Thoracic aorta (tissue), 2 donors: ENCODE measurements at regions not wholly inside any gene's neighbourhood (a gene's known extent, or its start where the extent isn't known, plus 50 kb on each side); places are given as distances from the start of the nearest gene placed in this dataset.

Experiments used
- ATAC-seq: fragments of 150-250 bp; one replicate; pipeline ENCODE4 v1.8.0; 2017; ENCODE audit warnings: low read depth; ENCODE audit not compliant: insufficient number of reproducible peaks, low FRiP score
- DNase-seq: peaks from one replicate; pipeline ENCODE4 v3.0.0-alpha.2; 2020; ENCODE audit warnings: low spot score
- H3K27ac ChIP-seq, 2 donors: fragments of 200-600 bp; sonication (generic); 1 replicate in 1 of 2; 2 replicates in 1 of 2; pipeline ENCODE4 v1.5.1; 2016; ENCODE audit warnings: mild to moderate bottlenecking in 2 of 2, moderate library complexity in 2 of 2
- H3K27me3 ChIP-seq: fragments of 200-600 bp; sonication (generic); replicated peaks from 2 replicates; pipeline ENCODE4 v1.6.0; 2016; ENCODE audit warnings: mild to moderate bottlenecking; ENCODE audit not compliant: insufficient read depth
- H3K36me3 ChIP-seq: fragments of 200-600 bp; sonication (generic); one replicate; pipeline ENCODE4 v1.5.1; 2016
- H3K4me1 ChIP-seq, 2 donors: fragments of 200-600 bp; sonication (generic); 1 replicate in 1 of 2; 2 replicates in 1 of 2; pipeline versions ENCODE4 v1.5.1 to v1.6.0; 2016; ENCODE audit warnings: low read depth in 2 of 2, mild to moderate bottlenecking in 1 of 2; ENCODE audit not compliant: control insufficient read depth in 1 of 2
- H3K4me3 ChIP-seq: fragments of 200-600 bp; sonication (generic); 2 replicates; pipeline ENCODE4 v1.5.1; 2016; ENCODE audit warnings: mild to moderate bottlenecking
- H3K9me3 ChIP-seq: fragments of 200-600 bp; sonication (generic); 2 replicates; pipeline ENCODE4 v1.5.1; 2016
- CTCF ChIP-seq: fragments of 200-600 bp; sonication (generic); IDR thresholded peaks from one replicate; pipeline ENCODE4 v1.5.1; 2019; ENCODE audit warnings: antibody characterized with exemption

- no peak overlapping the region for H3K4me3 ChIP-seq
- H3K36me3 ChIP-seq: no peaks in the 10 kb centered on the region
- DNase-seq (no peak), ATAC-seq (no peak)
- no peaks in the 10 kb centered on the region for H3K9me3 ChIP-seq
- no peak for TF ChIP-seq CTCF
- no peaks in the 10 kb centered on the region for H3K27me3 ChIP-seq
- H3K4me1 ChIP-seq: no peaks in the 10 kb centered on the region
- H3K27ac ChIP-seq: no peak overlapping the region
These were observed 1353.4 kb downstream of the PCDH7 start for GRCh38 chr4:32073542-32073941.

GRCh38 chr4:32087211-32087610 lies 1367.0 kb downstream of the PCDH7 start:
- Histone ChIP-seq H3K4me1 (no peaks in the 10 kb centered on the region), H3K27ac (no peak overlapping the region), H3K4me3 (no peak overlapping the region), H3K36me3 (no peaks in the 10 kb centered on the region), H3K9me3 (no peaks in the 10 kb centered on the region), H3K27me3 (no peaks in the 10 kb centered on the region)
- ATAC-seq: no peak
- no peak for TF ChIP-seq CTCF
- no peak for DNase-seq

- H3K27me3 ChIP-seq: no peaks in the 10 kb centered on the region
These were observed 1374.8 kb downstream of the PCDH7 start for GRCh38 chr4:32094987-32095386.

GRCh38 chr4:32102896-32103295 lies 1382.7 kb downstream of the PCDH7 start:
- TF ChIP-seq CTCF: no peak
- H3K9me3 ChIP-seq: no peaks in the 10 kb centered on the region
- H3K4me3 ChIP-seq: no peak overlapping the region
- H3K4me1 ChIP-seq: no peaks in the 10 kb centered on the region
- DNase-seq (no peak), ATAC-seq (no peak)
- H3K27ac ChIP-seq: no peak overlapping the region
- no peaks in the 10 kb centered on the region for H3K36me3 ChIP-seq
- H3K27me3 ChIP-seq: no peaks in the 10 kb centered on the region

More at GRCh38 chr4:32094987-32095386, 1374.8 kb downstream of the PCDH7 start:
- H3K4me1 ChIP-seq: no peaks in the 10 kb centered on the region
- no peak for TF ChIP-seq CTCF
- no peaks in the 10 kb centered on the region for H3K9me3 ChIP-seq
- H3K36me3 ChIP-seq: no peaks in the 10 kb centered on the region
- H3K27ac ChIP-seq: no peak overlapping the region
- DNase-seq: no peak
- no peak overlapping the region for H3K4me3 ChIP-seq
- no peak for ATAC-seq

- no peak for TF ChIP-seq CTCF
- H3K27me3 ChIP-seq: no peaks in the 10 kb centered on the region
- H3K4me1 ChIP-seq: no peaks in the 10 kb centered on the region
- H3K4me3 ChIP-seq: no peak overlapping the region
- H3K27ac ChIP-seq: no peak overlapping the region
- DNase-seq: no peak
- no peaks in the 10 kb centered on the region for H3K9me3 ChIP-seq
- no peak for ATAC-seq
- no peaks in the 10 kb centered on the region for H3K36me3 ChIP-seq
These were observed 1386.6 kb downstream of the PCDH7 start for GRCh38 chr4:32106767-32107166.
